ENCODE measurements at regions not wholly inside any gene's neighbourhood (a gene's known extent, or its start where the extent isn't known, plus 50 kb on each side); places are given as distances from the start of the nearest gene placed in this dataset.

GRCh38 chr11:128244871-128245270 lies 342.5 kb downstream of the ETS1 start:
- no peak for TF ChIP-seq CTCF (IDR thresholded peaks at IDR 0.05; ENCODE audit: low read depth, low read length)
- no peak overlapping the region for H3K4me3 ChIP-seq (ENCODE audit: low read depth, low read length)

- TF ChIP-seq CTCF (IDR thresholded peaks at IDR 0.05; ENCODE audit: low read depth, low read length): no peak
- no peak overlapping the region for H3K4me3 ChIP-seq (ENCODE audit: low read depth, low read length)
Measured at GRCh38 chr11:128242451-128242850, 344.9 kb downstream of the ETS1 start.

GRCh38 chr11:128240546-128240945 lies 346.8 kb downstream of the ETS1 start:
- TF ChIP-seq CTCF (IDR thresholded peaks at IDR 0.05; ENCODE audit: low read depth, low read length): no peak
- H3K4me3 ChIP-seq (ENCODE audit: low read depth, low read length): no peak overlapping the region

- no peak overlapping the region for H3K4me3 ChIP-seq (ENCODE audit: low read depth, low read length)
- TF ChIP-seq CTCF (IDR thresholded peaks at IDR 0.05; ENCODE audit: low read depth, low read length): no peak
Measured at GRCh38 chr11:128239306-128239705, 348.1 kb downstream of the ETS1 start.

GRCh38 chr11:128238521-128239265 lies 348.7 kb downstream of the ETS1 start:
- H3K4me3 ChIP-seq (ENCODE audit: low read depth, low read length): no peak overlapping the region
- TF ChIP-seq CTCF (IDR thresholded peaks at IDR 0.05; ENCODE audit: low read depth, low read length): no peak

GRCh38 chr11:128236506-128237498 lies 350.6 kb downstream of the ETS1 start:
- TF ChIP-seq CTCF (IDR thresholded peaks at IDR 0.05; ENCODE audit: low read depth, low read length): no peak
- H3K4me3 ChIP-seq (ENCODE audit: low read depth, low read length): no peak overlapping the region

- no peak overlapping the region for H3K4me3 ChIP-seq (ENCODE audit: low read depth, low read length)
- TF ChIP-seq CTCF (IDR thresholded peaks at IDR 0.05; ENCODE audit: low read depth, low read length): no peak
Measured at GRCh38 chr11:128235958-128236357, 351.4 kb downstream of the ETS1 start.

Data from WI38 (cell line).